ENCODE measurements at regions not wholly inside any gene's neighbourhood (a gene's known extent, or its start where the extent isn't known, plus 50 kb on each side); places are given as distances from the start of the nearest gene placed in this dataset.

DNA sequence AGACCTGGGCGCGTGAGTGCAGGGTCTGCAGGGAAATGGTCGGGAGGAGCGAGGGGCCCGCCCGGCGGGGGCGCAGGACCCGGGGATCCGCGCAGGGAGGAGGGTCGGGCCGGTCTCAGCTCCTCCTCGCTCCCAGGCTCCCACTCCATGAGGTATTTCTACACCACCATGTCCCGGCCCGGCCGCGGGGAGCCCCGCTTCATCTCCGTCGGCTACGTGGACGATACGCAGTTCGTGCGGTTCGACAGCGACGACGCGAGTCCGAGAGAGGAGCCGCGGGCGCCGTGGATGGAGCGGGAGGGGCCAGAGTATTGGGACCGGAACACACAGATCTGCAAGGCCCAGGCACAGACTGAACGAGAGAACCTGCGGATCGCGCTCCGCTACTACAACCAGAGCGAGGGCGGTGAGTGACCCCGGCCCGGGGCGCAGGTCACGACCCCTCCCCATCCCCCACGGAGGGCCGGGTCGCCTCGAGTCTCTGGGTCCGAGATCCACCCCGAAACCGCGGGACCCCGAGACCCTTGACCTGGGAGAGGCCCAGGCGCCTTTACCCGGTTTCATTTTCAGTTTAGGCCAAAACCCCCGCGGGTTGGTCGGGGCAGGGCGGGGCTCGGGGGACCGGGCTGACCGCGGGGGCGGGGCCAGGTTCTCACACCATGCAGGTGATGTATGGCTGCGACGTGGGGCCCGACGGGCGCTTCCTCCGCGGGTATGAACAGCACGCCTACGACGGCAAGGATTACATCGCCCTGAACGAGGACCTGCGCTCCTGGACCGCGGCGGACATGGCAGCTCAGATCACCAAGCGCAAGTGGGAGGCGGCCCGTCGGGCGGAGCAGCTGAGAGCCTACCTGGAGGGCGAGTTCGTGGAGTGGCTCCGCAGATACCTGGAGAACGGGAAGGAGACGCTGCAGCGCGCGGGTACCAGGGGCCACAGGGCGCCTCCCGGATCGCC, 54.2 kb upstream of the HLA-A start (continued):
- TF ChIP-seq MXI1 (IDR thresholded peaks at IDR 0.05; ENCODE audit: low read depth, low read length) = 0 out of 2 replicates have a peak, but pooled peaks have one; percentile 11
- peak; percentile 44; the same call in 1 of the 2 replicates for TF ChIP-seq SMAD5 (IDR thresholded peaks at IDR 0.05; ENCODE audit: low read depth)
- peak in 1 of 2 experiments; percentile 47; a peak in 1 of 4 replicates for TF ChIP-seq BHLHE40 (IDR thresholded peaks at IDR 0.05; ENCODE audit: borderline replicate concordance in 1 of 2, low read depth in 2 of 2, low read length in 1 of 2)
- TF ChIP-seq IRF4 (IDR thresholded peaks at IDR 0.05; ENCODE audit: low read depth, low read length) = 0 out of 2 replicates have a peak, but pooled peaks have one; percentile 12
- TF ChIP-seq POLR2A (IDR thresholded peaks at IDR 0.05; ENCODE audit: low read depth, low read length) = peak; percentile 83
- TF ChIP-seq SMC3 (IDR thresholded peaks at IDR 0.05; ENCODE audit: borderline replicate concordance, low read length) = no peak

Measured in GM12878 (cell line).